COLO829 (cell line): ENCODE measurements at regions not wholly inside any gene's neighbourhood (a gene's known extent, or its start where the extent isn't known, plus 50 kb on each side); places are given as distances from the start of the nearest gene placed in this dataset.
A peak's percentile ranks its signal among the peaks of the same experiment; 100 is the strongest.

Source experiments
- DNase-seq: peaks from one replicate; pipeline ENCODE4 v3.0.0; 2012; ENCODE audit warnings: low spot score

- DNase-seq: no peak
Measured at GRCh38 chr21:35427320-35428000, 378.4 kb upstream of the RUNX1 start.

- no peak for DNase-seq
Measured at GRCh38 chr21:35426897-35427296, 377.8 kb upstream of the RUNX1 start.

- no peak for DNase-seq
Measured at GRCh38 chr21:35426469-35426868, 377.4 kb upstream of the RUNX1 start.

- no peak for DNase-seq
Measured at GRCh38 chr21:35424122-35424521, 375.0 kb upstream of the RUNX1 start.

GRCh38 chr21:35423709-35424108 is 374.6 kb upstream of the RUNX1 start:
- no peak for DNase-seq

- no peak for DNase-seq
Measured at GRCh38 chr21:35422011-35422410, 372.9 kb upstream of the RUNX1 start.

GRCh38 chr21:35421221-35421620 is 372.1 kb upstream of the RUNX1 start:
- DNase-seq: no peak

GRCh38 chr21:35420656-35421055 is 371.6 kb upstream of the RUNX1 start:
- DNase-seq: no peak

GRCh38 chr21:35417762-35418161 is 368.7 kb upstream of the RUNX1 start:
- DNase-seq: no peak

- no peak for DNase-seq
Measured at GRCh38 chr21:35416866-35417489, 367.9 kb upstream of the RUNX1 start.

- peak; percentile 74 for DNase-seq
Measured at GRCh38 chr21:35414507-35415139, 365.5 kb upstream of the RUNX1 start.

GRCh38 chr21:35414056-35414455 is 365.0 kb upstream of the RUNX1 start:
- no peak for DNase-seq

- no peak for DNase-seq
Measured at GRCh38 chr21:35412231-35412630, 363.1 kb upstream of the RUNX1 start.

GRCh38 chr21:35411434-35411833 is 362.3 kb upstream of the RUNX1 start:
- DNase-seq: no peak

- no peak for DNase-seq
Measured at GRCh38 chr21:35410656-35411055, 361.6 kb upstream of the RUNX1 start.

GRCh38 chr21:35410123-35410522 is 361.0 kb upstream of the RUNX1 start:
- no peak for DNase-seq

GRCh38 chr21:35408401-35408800 is 359.3 kb upstream of the RUNX1 start:
- DNase-seq: no peak

- no peak for DNase-seq
Measured at GRCh38 chr21:35406635-35407034, 357.5 kb upstream of the RUNX1 start.

- no peak for DNase-seq
Measured at GRCh38 chr21:35405981-35406380, 356.9 kb upstream of the RUNX1 start.

- DNase-seq: no peak
Measured at GRCh38 chr21:35404247-35404646, 355.1 kb upstream of the RUNX1 start.

GRCh38 chr21:35402061-35402460 is 353.0 kb upstream of the RUNX1 start:
- no peak for DNase-seq

GRCh38 chr21:35401476-35401875 is 352.4 kb upstream of the RUNX1 start:
- no peak for DNase-seq

GRCh38 chr21:35400233-35400939 is 351.3 kb upstream of the RUNX1 start:
- DNase-seq: no peak
